ENCODE measurements at regions not wholly inside any gene's neighbourhood (a gene's known extent, or its start where the extent isn't known, plus 50 kb on each side); places are given as distances from the start of the nearest gene placed in this dataset.
A peak's percentile ranks its signal among the peaks of the same experiment; 100 is the strongest.

DNA sequence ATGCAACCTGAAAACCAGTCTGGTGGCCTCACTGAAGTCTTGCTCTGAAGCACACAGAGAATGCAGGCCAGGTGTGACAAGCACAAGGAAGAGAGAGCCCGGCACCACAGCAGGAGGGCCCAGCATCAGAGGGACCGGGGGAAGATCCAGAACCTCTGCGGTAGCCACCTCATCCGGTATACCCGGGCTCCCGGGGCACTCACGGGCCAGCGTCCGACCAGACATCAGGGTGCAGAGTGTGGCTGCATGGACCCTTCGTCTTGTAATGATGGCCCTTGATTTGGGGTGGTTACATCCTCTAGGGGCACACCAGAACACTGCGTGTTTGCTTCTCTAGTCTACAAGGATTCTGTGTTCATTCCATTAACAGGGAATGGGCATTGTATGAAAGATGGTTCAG, 406.0 kb downstream of the GADD45G start:
- no TSS peak for BruUV-seq (replicated peaks)
- no peak overlapping the region for H3K4me3 Mint-ChIP-seq (ENCODE audit: unreplicated experiment)
- H3K4me1 Mint-ChIP-seq (ENCODE audit: insufficient read depth, unreplicated experiment) = peaks cover 26% of the 10 kb centered on the region
- no peaks in the 10 kb centered on the region for H3K9me3 Mint-ChIP-seq (ENCODE audit: unreplicated experiment)
- H3K27me3 Mint-ChIP-seq (ENCODE audit: insufficient read depth, unreplicated experiment) = no peaks in the 10 kb centered on the region
- ChIA-PET POLR2A (interaction anchor here (0.8 kb wide), 1 partner anchor 23 kb away, joined by 3 read pairs; no protein-coding TSS in a partner anchor), CTCF (no interaction called here)
- H3K36me3 Mint-ChIP-seq (ENCODE audit: insufficient read depth, unreplicated experiment) = no peaks in the 10 kb centered on the region
- intact Hi-C loops (cut with micrococcal nuclease) = no loop called here
- TF ChIP-seq, protein P1, sequence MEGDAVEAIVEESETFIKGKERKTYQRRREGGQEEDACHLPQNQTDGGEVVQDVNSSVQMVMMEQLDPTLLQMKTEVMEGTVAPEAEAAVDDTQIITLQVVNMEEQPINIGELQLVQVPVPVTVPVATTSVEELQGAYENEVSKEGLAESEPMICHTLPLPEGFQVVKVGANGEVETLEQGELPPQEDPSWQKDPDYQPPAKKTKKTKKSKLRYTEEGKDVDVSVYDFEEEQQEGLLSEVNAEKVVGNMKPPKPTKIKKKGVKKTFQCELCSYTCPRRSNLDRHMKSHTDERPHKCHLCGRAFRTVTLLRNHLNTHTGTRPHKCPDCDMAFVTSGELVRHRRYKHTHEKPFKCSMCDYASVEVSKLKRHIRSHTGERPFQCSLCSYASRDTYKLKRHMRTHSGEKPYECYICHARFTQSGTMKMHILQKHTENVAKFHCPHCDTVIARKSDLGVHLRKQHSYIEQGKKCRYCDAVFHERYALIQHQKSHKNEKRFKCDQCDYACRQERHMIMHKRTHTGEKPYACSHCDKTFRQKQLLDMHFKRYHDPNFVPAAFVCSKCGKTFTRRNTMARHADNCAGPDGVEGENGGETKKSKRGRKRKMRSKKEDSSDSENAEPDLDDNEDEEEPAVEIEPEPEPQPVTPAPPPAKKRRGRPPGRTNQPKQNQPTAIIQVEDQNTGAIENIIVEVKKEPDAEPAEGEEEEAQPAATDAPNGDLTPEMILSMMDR (IDR thresholded peaks at IDR 0.05; ENCODE audit: unreplicated experiment) = no peak
- no peak overlapping the region for H3K27ac Mint-ChIP-seq (ENCODE audit: low read depth, unreplicated experiment)
- DNase-seq (ENCODE audit: unreplicated experiment) = no peak

DNA sequence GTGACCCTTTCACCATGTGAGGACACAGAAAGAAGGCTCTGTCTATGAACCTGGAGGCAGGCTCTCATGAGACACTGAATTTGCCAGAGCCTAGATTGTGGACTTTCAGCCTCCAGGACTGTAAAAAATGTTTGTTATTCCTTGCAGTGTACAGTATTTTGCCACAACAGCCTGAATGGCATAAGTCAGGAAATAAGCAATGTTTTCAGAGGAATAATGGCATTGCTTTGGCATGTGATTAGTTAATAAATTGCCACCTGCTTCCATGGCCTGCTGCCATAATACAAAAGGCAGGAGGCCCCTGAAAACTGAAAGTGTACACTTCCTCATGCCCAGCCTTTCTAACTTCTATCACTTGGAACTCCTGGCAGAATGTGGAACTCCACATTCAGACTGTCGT, 408.1 kb downstream of the GADD45G start:
- ChIA-PET POLR2A (interaction anchor here (1.6 to 1.8 kb wide), 2 partner anchors 13 kb away, joined by 4 to 5 read pairs; no protein-coding TSS in a partner anchor), CTCF (interaction anchor here (1.5 to 3.0 kb wide), 2 partner anchors 410 to 415 kb away, joined by 5 to 10 read pairs; no protein-coding TSS in a partner anchor)
- H3K36me3 Mint-ChIP-seq (ENCODE audit: insufficient read depth, unreplicated experiment) = no peaks in the 10 kb centered on the region
- H3K4me3 Mint-ChIP-seq (ENCODE audit: unreplicated experiment) = no peak overlapping the region
- H3K27me3 Mint-ChIP-seq (ENCODE audit: insufficient read depth, unreplicated experiment) = no peaks in the 10 kb centered on the region
- intact Hi-C loops (cut with micrococcal nuclease) = no loop called here
- H3K27ac Mint-ChIP-seq (ENCODE audit: low read depth, unreplicated experiment) = no peak overlapping the region
- no peaks in the 10 kb centered on the region for H3K9me3 Mint-ChIP-seq (ENCODE audit: unreplicated experiment)
- BruUV-seq (replicated peaks) = no TSS peak
- TF ChIP-seq, protein P1 (IDR thresholded peaks at IDR 0.05; ENCODE audit: unreplicated experiment) = no peak
- peaks cover 19% of the 10 kb centered on the region for H3K4me1 Mint-ChIP-seq (ENCODE audit: insufficient read depth, unreplicated experiment)
- DNase-seq (ENCODE audit: unreplicated experiment) = no peak

DNA sequence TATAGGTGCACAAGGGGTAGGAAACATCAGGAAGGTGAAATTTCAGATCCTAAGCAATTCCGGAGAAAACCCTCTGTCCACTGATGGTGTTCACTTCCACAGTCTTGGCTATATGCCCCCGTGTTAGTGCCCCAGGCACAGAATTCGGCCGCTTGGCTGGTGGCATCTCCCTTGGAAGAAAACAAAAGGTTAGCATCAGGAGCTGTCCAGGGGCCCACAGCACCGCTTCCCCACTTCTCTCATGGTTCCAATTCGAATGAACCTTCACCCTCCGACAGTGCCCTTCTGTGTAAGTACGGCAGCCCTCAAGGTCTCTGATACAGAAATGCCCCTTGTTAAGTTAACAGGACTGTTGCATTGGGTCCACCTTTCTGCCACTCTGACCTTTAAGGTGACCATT, 409.0 kb downstream of the GADD45G start:
- Mint-ChIP-seq H3K27ac (ENCODE audit: low read depth, unreplicated experiment) (peak overlapping the region; percentile 20), H3K36me3 (ENCODE audit: insufficient read depth, unreplicated experiment) (no peaks in the 10 kb centered on the region), H3K27me3 (ENCODE audit: insufficient read depth, unreplicated experiment) (no peaks in the 10 kb centered on the region), H3K4me1 (ENCODE audit: insufficient read depth, unreplicated experiment) (peaks cover 15% of the 10 kb centered on the region), H3K4me3 (ENCODE audit: unreplicated experiment) (no peak overlapping the region), H3K9me3 (ENCODE audit: unreplicated experiment) (no peaks in the 10 kb centered on the region)
- intact Hi-C loops (cut with micrococcal nuclease) = no loop called here
- no TSS peak for BruUV-seq (replicated peaks)
- ChIA-PET CTCF (interaction anchor here (3.0 kb wide), 1 partner anchor 411 kb away, joined by 10 read pairs; no protein-coding TSS in a partner anchor), POLR2A (interaction anchor here (1.1 to 1.8 kb wide), 3 partner anchors 10 to 14 kb away, joined by 3 to 5 read pairs (median 4); no protein-coding TSS in a partner anchor)
- TF ChIP-seq, protein P1 (IDR thresholded peaks at IDR 0.05; ENCODE audit: unreplicated experiment) = no peak
- no peak for DNase-seq (ENCODE audit: unreplicated experiment)

DNA sequence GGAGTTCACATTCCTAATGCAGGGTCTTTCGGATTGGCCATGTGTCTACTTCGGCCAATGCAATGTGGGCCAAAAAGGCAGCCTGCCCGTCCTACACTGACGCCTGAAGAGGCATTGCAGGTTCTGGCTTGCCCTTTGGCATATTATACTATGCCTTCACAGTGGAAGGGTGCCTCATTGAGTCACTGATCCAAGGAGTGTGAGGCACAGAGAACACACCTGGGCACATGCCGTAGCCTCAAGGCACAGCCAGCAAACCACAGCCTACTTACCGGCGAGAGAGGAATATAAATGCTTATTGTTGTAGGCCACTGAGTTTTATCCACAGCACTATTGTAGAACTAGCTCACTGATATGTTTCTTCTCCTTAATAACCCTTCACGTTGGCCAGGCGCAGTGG, 409.6 kb downstream of the GADD45G start:
- ChIA-PET POLR2A (interaction anchor here (0.7 to 1.8 kb wide), 4 partner anchors 11 to 145 kb away, joined by 3 to 5 read pairs (median 4); no protein-coding TSS in a partner anchor), CTCF (interaction anchor here (1.3 to 3.0 kb wide), 3 partner anchors 10 to 416 kb away, joined by 3 to 10 read pairs (median 6); no protein-coding TSS in a partner anchor)
- peaks cover 15% of the 10 kb centered on the region for H3K4me1 Mint-ChIP-seq (ENCODE audit: insufficient read depth, unreplicated experiment)
- no peaks in the 10 kb centered on the region for H3K27me3 Mint-ChIP-seq (ENCODE audit: insufficient read depth, unreplicated experiment)
- DNase-seq (ENCODE audit: unreplicated experiment) = peak; percentile 94
- peak overlapping the region; percentile 20 for H3K27ac Mint-ChIP-seq (ENCODE audit: low read depth, unreplicated experiment)
- intact Hi-C loops (cut with micrococcal nuclease) = no loop called here
- no peaks in the 10 kb centered on the region for H3K9me3 Mint-ChIP-seq (ENCODE audit: unreplicated experiment)
- no peak overlapping the region for H3K4me3 Mint-ChIP-seq (ENCODE audit: unreplicated experiment)
- no peaks in the 10 kb centered on the region for H3K36me3 Mint-ChIP-seq (ENCODE audit: insufficient read depth, unreplicated experiment)
- TF ChIP-seq, protein P1 (IDR thresholded peaks at IDR 0.05; ENCODE audit: unreplicated experiment) = no peak
- no TSS peak for BruUV-seq (replicated peaks)

All from MCF 10A (cell line).